Neural cell (in vitro differentiated cells): ENCODE measurements at regions not wholly inside any gene's neighbourhood (a gene's known extent, or its start where the extent isn't known, plus 50 kb on each side); places are given as distances from the start of the nearest gene placed in this dataset.

Experiments
- H2AFZ ChIP-seq: fragments of 200-600, 300-800 bp; sonication (generic), shearing (Covaris generic); 2 replicates; pipeline ENCODE4 v1.6.0; 2014; ENCODE audit warnings: low read depth, mild to moderate bottlenecking, antibody characterized with exemption, low read length, moderate library complexity
- H3F3A ChIP-seq: fragments of 200-600 bp; shearing (Covaris generic); 2 replicates; pipeline ENCODE4 v1.6.1; 2016; ENCODE audit warnings: mild to moderate bottlenecking, moderate library complexity, mixed read lengths, antibody characterized with exemption, low read length; ENCODE audit not compliant: insufficient read depth, poor library complexity, severe bottlenecking
- H3K27ac ChIP-seq: fragments of 200-600, 300-800 bp; sonication (generic), shearing (Covaris generic); 2 replicates; pipeline ENCODE4 v1.5.1; 2014; ENCODE audit warnings: mild to moderate bottlenecking, low read length, moderate library complexity
- H3K27me3 ChIP-seq: fragments of 300-800, 200-600 bp; sonication (generic), shearing (Covaris generic); 2 replicates; pipeline ENCODE4 v1.6.0; 2014; ENCODE audit warnings: mild to moderate bottlenecking, low read depth, low read length, moderate library complexity; ENCODE audit not compliant: insufficient read depth
- H3K36me3 ChIP-seq: fragments of 300-800, 200-600 bp; sonication (generic), shearing (Covaris generic); 2 replicates; pipeline ENCODE4 v1.5.1; 2014; ENCODE audit warnings: mild to moderate bottlenecking, antibody characterized with exemption, low read length, moderate library complexity; ENCODE audit not compliant: insufficient read depth
- H3K4me2 ChIP-seq: fragments of 300-800, 200-600 bp; sonication (generic), shearing (Covaris generic); 2 replicates; pipeline ENCODE4 v1.6.0; 2014; ENCODE audit warnings: mild to moderate bottlenecking, low read length
- H3K4me3 ChIP-seq: fragments of 300-800, 200-600 bp; sonication (generic), shearing (Covaris generic); 2 replicates; pipeline ENCODE4 v1.5.1; 2014; ENCODE audit warnings: mild to moderate bottlenecking, low read length, moderate library complexity
- H3K79me2 ChIP-seq: fragments of 200-600 bp; shearing (Covaris generic); replicated peaks from 2 replicates; pipeline ENCODE4 v1.6.0; 2014; ENCODE audit warnings: mild to moderate bottlenecking, low read length, moderate library complexity; ENCODE audit not compliant: insufficient read depth
- H3K9ac ChIP-seq: fragments of 300-800, 200-600 bp; sonication (generic), shearing (Covaris generic); 2 replicates; pipeline ENCODE4 v1.6.1; 2016; ENCODE audit warnings: mild to moderate bottlenecking, low read length, mixed read lengths
- H3K9me2 ChIP-seq: fragments of 200-600 bp; shearing (Covaris generic); 2 replicates; pipeline ENCODE4 v1.6.1; 2016; ENCODE audit warnings: mild to moderate bottlenecking, low read length, mixed read lengths; ENCODE audit not compliant: insufficient read depth
- H3K9me3 ChIP-seq: fragments of 200-600, 300-800 bp; sonication (generic), shearing (Covaris generic); 2 replicates; pipeline ENCODE4 v1.6.1; 2016; ENCODE audit warnings: mild to moderate bottlenecking, mixed run types, low read length, moderate library complexity, mixed read lengths
- H4K20me1 ChIP-seq: fragments of 200-600 bp; shearing (Covaris generic); 2 replicates; pipeline ENCODE4 v1.6.1; 2016; ENCODE audit warnings: mild to moderate bottlenecking, mixed run types; ENCODE audit not compliant: insufficient read depth
- EP300 ChIP-seq: fragments of 450-650 bp; conservative IDR thresholded peaks from 2 replicates; pipeline ENCODE4 v1.6.1; 2014; ENCODE audit warnings: antibody characterized with exemption, mild to moderate bottlenecking, moderate library complexity; ENCODE audit not compliant: poor library complexity, severe bottlenecking
- POLR2AphosphoS5 ChIP-seq: IDR thresholded peaks from 2 replicates; pipeline ENCODE4 v1.6.1; 2012
- RAD21 ChIP-seq: fragments of 450-650 bp; conservative IDR thresholded peaks from 2 replicates; pipeline ENCODE4 v1.6.1; 2014; ENCODE audit warnings: antibody characterized with exemption, mild to moderate bottlenecking, moderate library complexity
- SMC3 ChIP-seq: fragments of 450-650 bp; conservative IDR thresholded peaks from 2 replicates; pipeline ENCODE4 v1.6.1; 2014; ENCODE audit warnings: antibody characterized with exemption, mild to moderate bottlenecking, moderate library complexity; ENCODE audit not compliant: poor library complexity
- TAF1 ChIP-seq: IDR thresholded peaks from 2 replicates; pipeline ENCODE4 v1.6.1; 2012; ENCODE audit warnings: low read depth
- TF ChIP-seq, protein P1 (sequence below): IDR thresholded peaks from 2 replicates; pipeline ENCODE4 v1.6.1; 2012; ENCODE audit warnings: borderline replicate concordance
- TF ChIP-seq, protein P2 (sequence below): fragments of 450-650 bp; IDR thresholded peaks from 2 replicates; pipeline ENCODE4 v1.5.1; 2014; ENCODE audit warnings: antibody characterized with exemption, mild to moderate bottlenecking, moderate library complexity; ENCODE audit not compliant: poor library complexity, severe bottlenecking

DNA sequence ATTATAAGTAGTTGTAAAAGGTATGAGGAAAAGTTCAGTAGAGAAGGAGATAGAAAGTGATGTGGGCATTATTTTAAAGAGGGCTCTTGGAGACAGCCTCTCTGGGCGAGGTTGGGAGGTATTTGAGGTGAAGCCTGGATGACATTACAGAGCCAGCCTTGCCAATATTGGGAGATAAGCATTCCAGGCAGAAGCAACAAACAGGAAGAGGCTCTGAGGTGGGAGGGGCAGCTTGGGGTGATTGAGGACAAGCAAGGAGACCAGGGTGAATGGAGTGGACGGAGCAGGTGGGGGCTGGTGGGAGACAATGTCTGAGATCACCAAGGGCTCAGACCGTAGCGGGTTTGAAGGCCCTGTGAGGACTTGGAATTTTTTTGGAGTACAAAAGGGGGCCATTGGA is 87.3 kb downstream of the DYRK2 start:
- Histone ChIP-seq H3K27me3 (no peaks in the 10 kb centered on the region), H3K9ac (no peak overlapping the region), H3F3A (no peaks in the 10 kb centered on the region), H3K27ac (no peak overlapping the region), H3K4me2 (no peak overlapping the region), H3K79me2 (no peaks in the 10 kb centered on the region), H4K20me1 (no peaks in the 10 kb centered on the region), H3K9me2 (no peaks in the 10 kb centered on the region), H3K36me3 (no peaks in the 10 kb centered on the region), H3K9me3 (no peaks in the 10 kb centered on the region), H3K4me3 (no peak overlapping the region), H2AFZ (no peak overlapping the region)
- TF ChIP-seq EP300, result no peak

DNA sequence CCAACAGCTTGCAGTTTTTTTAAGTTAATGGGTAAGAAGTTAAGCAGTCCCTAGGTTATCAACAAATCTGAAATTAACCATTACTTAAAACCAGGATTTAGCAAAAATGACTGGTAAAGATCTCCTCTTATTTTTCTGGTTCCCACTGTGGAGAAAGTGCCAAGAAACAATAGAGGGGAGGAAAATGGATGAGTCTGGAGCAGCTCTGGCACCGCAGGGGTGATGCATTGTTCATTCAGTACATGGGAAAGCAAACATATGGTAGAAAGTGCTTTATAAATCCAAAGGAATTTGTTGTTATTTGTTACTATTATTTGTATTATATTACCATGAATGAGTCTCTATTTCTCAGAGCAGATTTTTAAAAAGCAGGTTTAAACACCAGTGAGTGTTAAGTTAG is 92.2 kb downstream of the DYRK2 start:
- H3K9ac ChIP-seq, result no peak overlapping the region
- H3F3A ChIP-seq, result no peaks in the 10 kb centered on the region
- H3K36me3 ChIP-seq, result no peaks in the 10 kb centered on the region
- no peak overlapping the region for H3K4me2 ChIP-seq
- H2AFZ ChIP-seq, result no peak overlapping the region
- TF ChIP-seq, protein P1, sequence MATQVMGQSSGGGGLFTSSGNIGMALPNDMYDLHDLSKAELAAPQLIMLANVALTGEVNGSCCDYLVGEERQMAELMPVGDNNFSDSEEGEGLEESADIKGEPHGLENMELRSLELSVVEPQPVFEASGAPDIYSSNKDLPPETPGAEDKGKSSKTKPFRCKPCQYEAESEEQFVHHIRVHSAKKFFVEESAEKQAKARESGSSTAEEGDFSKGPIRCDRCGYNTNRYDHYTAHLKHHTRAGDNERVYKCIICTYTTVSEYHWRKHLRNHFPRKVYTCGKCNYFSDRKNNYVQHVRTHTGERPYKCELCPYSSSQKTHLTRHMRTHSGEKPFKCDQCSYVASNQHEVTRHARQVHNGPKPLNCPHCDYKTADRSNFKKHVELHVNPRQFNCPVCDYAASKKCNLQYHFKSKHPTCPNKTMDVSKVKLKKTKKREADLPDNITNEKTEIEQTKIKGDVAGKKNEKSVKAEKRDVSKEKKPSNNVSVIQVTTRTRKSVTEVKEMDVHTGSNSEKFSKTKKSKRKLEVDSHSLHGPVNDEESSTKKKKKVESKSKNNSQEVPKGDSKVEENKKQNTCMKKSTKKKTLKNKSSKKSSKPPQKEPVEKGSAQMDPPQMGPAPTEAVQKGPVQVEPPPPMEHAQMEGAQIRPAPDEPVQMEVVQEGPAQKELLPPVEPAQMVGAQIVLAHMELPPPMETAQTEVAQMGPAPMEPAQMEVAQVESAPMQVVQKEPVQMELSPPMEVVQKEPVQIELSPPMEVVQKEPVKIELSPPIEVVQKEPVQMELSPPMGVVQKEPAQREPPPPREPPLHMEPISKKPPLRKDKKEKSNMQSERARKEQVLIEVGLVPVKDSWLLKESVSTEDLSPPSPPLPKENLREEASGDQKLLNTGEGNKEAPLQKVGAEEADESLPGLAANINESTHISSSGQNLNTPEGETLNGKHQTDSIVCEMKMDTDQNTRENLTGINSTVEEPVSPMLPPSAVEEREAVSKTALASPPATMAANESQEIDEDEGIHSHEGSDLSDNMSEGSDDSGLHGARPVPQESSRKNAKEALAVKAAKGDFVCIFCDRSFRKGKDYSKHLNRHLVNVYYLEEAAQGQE, result no peak
- TF ChIP-seq SMC3, result no peak
- no peak for TF ChIP-seq TAF1
- TF ChIP-seq POLR2AphosphoS5, result no peak
- no peaks in the 10 kb centered on the region for H4K20me1 ChIP-seq
- H3K9me2 ChIP-seq, result no peaks in the 10 kb centered on the region
- no peak overlapping the region for H3K4me3 ChIP-seq
- peak overlapping the region; percentile 61 for H3K27ac ChIP-seq
- H3K79me2 ChIP-seq, result no peaks in the 10 kb centered on the region
- H3K27me3 ChIP-seq, result no peaks in the 10 kb centered on the region
- H3K9me3 ChIP-seq, result no peaks in the 10 kb centered on the region

DNA sequence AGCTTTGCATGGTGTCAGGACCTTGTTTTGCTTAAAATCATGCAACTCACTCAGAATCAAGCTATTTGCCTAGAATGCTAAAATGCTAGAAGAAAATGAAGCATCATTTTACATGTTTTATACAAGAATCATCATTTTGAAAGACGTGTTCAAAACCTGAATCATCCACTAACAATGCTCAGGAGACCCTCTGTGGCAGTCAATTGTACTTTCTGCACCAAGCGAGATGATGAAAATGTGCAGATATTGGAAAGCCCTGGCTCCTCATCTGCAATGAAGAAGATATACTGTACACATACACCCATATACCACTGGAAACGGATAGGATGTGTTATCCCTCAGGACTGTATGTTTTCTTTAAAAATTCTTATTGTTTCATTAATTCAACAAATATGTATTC is 92.7 kb downstream of the DYRK2 start:
- no peak overlapping the region for H3K4me2 ChIP-seq
- H3K27me3 ChIP-seq, result no peaks in the 10 kb centered on the region
- no peaks in the 10 kb centered on the region for H3K36me3 ChIP-seq
- H3K9me2 ChIP-seq, result no peaks in the 10 kb centered on the region
- H3F3A ChIP-seq, result no peaks in the 10 kb centered on the region
- peak overlapping the region; percentile 61 for H3K27ac ChIP-seq
- no peak overlapping the region for H3K9ac ChIP-seq
- peak; percentile 43 for TF ChIP-seq POLR2AphosphoS5
- TF ChIP-seq SMC3, result no peak
- no peaks in the 10 kb centered on the region for H3K79me2 ChIP-seq
- no peaks in the 10 kb centered on the region for H4K20me1 ChIP-seq
- H2AFZ ChIP-seq, result no peak overlapping the region
- no peaks in the 10 kb centered on the region for H3K9me3 ChIP-seq
- H3K4me3 ChIP-seq, result no peak overlapping the region

DNA sequence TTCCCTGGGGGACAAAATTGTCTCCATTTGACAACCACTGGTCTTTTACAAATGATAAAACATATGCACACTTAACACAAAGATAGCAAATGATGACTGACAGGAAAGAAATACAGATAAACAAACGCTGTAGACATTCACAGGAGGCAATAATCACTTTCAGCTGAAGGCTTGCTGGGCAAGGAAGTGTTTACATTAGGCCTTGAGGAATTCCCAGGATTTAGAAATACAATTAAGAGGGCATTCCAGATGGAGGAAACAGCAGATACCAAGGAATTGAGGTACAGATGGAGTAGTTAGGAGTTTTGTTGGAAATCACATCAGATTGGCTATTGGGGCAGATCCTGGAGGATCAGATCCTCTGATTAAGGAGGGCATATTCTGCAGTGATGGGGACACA is 93.9 kb downstream of the DYRK2 start:
- no peaks in the 10 kb centered on the region for H3K9me3 ChIP-seq
- no peaks in the 10 kb centered on the region for H3K9me2 ChIP-seq
- no peaks in the 10 kb centered on the region for H4K20me1 ChIP-seq
- H3K36me3 ChIP-seq, result no peaks in the 10 kb centered on the region
- no peak overlapping the region for H3K9ac ChIP-seq
- H3K27ac ChIP-seq, result no peak overlapping the region
- TF ChIP-seq RAD21 (no peak), TAF1 (no peak)
- TF ChIP-seq, protein P1, result peak; percentile 24
- TF ChIP-seq, protein P2, sequence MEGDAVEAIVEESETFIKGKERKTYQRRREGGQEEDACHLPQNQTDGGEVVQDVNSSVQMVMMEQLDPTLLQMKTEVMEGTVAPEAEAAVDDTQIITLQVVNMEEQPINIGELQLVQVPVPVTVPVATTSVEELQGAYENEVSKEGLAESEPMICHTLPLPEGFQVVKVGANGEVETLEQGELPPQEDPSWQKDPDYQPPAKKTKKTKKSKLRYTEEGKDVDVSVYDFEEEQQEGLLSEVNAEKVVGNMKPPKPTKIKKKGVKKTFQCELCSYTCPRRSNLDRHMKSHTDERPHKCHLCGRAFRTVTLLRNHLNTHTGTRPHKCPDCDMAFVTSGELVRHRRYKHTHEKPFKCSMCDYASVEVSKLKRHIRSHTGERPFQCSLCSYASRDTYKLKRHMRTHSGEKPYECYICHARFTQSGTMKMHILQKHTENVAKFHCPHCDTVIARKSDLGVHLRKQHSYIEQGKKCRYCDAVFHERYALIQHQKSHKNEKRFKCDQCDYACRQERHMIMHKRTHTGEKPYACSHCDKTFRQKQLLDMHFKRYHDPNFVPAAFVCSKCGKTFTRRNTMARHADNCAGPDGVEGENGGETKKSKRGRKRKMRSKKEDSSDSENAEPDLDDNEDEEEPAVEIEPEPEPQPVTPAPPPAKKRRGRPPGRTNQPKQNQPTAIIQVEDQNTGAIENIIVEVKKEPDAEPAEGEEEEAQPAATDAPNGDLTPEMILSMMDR, result no peak
- H2AFZ ChIP-seq, result no peak overlapping the region
- no peaks in the 10 kb centered on the region for H3K79me2 ChIP-seq
- no peaks in the 10 kb centered on the region for H3F3A ChIP-seq
- H3K27me3 ChIP-seq, result no peaks in the 10 kb centered on the region
- no peak overlapping the region for H3K4me2 ChIP-seq
- H3K4me3 ChIP-seq, result no peak overlapping the region
